ENCODE measurements at regions not wholly inside any gene's neighbourhood (a gene's known extent, or its start where the extent isn't known, plus 50 kb on each side); places are given as distances from the start of the nearest gene placed in this dataset.

DNA sequence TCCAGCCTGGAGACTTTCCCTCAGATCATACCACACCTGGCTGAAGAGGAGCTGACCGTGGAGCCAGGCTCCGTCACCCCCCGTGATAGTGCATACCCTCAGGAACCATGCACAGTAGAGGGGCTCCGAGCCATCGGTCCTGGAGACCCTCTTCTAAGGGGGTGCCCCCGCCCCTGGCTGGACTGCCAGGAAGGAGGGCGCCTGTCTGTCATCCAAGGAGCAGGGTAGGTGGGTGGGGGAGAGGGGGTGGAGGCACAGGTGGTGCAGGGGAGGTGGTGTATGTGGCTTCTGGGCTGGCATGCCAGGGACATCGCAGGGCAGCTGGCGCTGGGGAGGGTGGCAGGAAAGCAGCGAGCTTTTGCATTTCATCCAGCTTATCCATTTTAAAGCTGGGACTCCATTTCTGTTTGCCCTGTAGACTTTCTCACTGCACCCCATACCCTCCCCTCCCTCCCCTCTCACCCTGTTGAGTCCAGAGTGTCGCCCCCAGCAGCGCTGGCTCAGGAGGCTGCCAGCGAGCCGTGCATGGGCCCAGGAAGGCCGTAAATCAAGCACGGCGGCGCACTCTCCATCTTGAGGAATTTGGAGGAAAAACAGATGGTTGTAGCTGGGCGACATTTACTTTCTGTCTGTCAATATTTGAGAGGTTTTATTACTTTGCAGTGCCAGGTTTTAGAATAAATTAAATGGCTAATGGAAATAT lies 56.2 kb upstream of the HS6ST1 start:
- no peak for TF ChIP-seq MEF2A (IDR thresholded peaks at IDR 0.05; ENCODE audit: borderline replicate concordance, low read depth)
- TF ChIP-seq, protein P1, sequence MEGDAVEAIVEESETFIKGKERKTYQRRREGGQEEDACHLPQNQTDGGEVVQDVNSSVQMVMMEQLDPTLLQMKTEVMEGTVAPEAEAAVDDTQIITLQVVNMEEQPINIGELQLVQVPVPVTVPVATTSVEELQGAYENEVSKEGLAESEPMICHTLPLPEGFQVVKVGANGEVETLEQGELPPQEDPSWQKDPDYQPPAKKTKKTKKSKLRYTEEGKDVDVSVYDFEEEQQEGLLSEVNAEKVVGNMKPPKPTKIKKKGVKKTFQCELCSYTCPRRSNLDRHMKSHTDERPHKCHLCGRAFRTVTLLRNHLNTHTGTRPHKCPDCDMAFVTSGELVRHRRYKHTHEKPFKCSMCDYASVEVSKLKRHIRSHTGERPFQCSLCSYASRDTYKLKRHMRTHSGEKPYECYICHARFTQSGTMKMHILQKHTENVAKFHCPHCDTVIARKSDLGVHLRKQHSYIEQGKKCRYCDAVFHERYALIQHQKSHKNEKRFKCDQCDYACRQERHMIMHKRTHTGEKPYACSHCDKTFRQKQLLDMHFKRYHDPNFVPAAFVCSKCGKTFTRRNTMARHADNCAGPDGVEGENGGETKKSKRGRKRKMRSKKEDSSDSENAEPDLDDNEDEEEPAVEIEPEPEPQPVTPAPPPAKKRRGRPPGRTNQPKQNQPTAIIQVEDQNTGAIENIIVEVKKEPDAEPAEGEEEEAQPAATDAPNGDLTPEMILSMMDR (IDR thresholded peaks at IDR 0.05): no peak
- TF ChIP-seq, protein P2, sequence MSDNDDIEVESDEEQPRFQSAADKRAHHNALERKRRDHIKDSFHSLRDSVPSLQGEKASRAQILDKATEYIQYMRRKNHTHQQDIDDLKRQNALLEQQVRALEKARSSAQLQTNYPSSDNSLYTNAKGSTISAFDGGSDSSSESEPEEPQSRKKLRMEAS (IDR thresholded peaks at IDR 0.05; ENCODE audit: low read depth): no peak
- no peak for TF ChIP-seq CHD2 (IDR thresholded peaks at IDR 0.05; ENCODE audit: low read length, partially characterized antibody)
- no peak for TF ChIP-seq POLR2AphosphoS5 (IDR thresholded peaks at IDR 0.05; ENCODE audit: low read depth, low read length)
- no peak for TF ChIP-seq TEAD4 (IDR thresholded peaks at IDR 0.05; ENCODE audit: borderline replicate concordance, insufficient read depth)
- TF ChIP-seq SIN3A (IDR thresholded peaks at IDR 0.05; ENCODE audit: borderline replicate concordance, low read depth, low read length): no peak
- TF ChIP-seq NRF1 (IDR thresholded peaks at IDR 0.05; ENCODE audit: low read depth, low read length): no peak
- no peak for TF ChIP-seq TAF1 (IDR thresholded peaks at IDR 0.05; ENCODE audit: borderline replicate concordance, low read depth, low read length)
- no peak for TF ChIP-seq YY1 (IDR thresholded peaks at IDR 0.05; ENCODE audit: low read depth)
- TF ChIP-seq, protein P3, sequence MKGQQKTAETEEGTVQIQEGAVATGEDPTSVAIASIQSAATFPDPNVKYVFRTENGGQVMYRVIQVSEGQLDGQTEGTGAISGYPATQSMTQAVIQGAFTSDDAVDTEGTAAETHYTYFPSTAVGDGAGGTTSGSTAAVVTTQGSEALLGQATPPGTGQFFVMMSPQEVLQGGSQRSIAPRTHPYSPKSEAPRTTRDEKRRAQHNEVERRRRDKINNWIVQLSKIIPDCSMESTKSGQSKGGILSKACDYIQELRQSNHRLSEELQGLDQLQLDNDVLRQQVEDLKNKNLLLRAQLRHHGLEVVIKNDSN (IDR thresholded peaks at IDR 0.05; ENCODE audit: borderline replicate concordance, low read depth): no peak
- TF ChIP-seq TCF12 (IDR thresholded peaks at IDR 0.05): no peak
- no peak for TF ChIP-seq EZH2phosphoT487 (IDR thresholded peaks at IDR 0.05; ENCODE audit: borderline replicate concordance, low read depth)
- no peak for TF ChIP-seq JUND (IDR thresholded peaks at IDR 0.05)

Measured in SK-N-SH (cell line).